CD4-positive, CD25-positive, alpha-beta regulatory T cell (primary cell): ENCODE measurements at regions not wholly inside any gene's neighbourhood (a gene's known extent, or its start where the extent isn't known, plus 50 kb on each side); places are given as distances from the start of the nearest gene placed in this dataset.

ENCODE experiments used
- ATAC-seq, 2 donors: fragments of 150-1000 bp; cut with Tn5 transposase; one replicate each; pipeline ENCODE4 v1.10.0; 2021; ENCODE audit warnings: low read depth in 2 of 2, moderate number of reproducible peaks in 2 of 2, moderate library complexity in 1 of 2
- DNase-seq, 3 donors: peaks; one replicate each; pipeline versions ENCODE4 v3.0.0 to v3.0.0-alpha.2; 2012 to 2022; ENCODE audit warnings: mixed read lengths in 1 of 3
- H3K27ac ChIP-seq: one replicate; pipeline ENCODE4 v1.7.0; 2013; ENCODE audit warnings: mild to moderate bottlenecking, low read length; ENCODE audit not compliant: insufficient read depth, poor library complexity, severe bottlenecking
- H3K27me3 ChIP-seq: one replicate; pipeline ENCODE4 v1.7.0; 2013; ENCODE audit warnings: low read length; ENCODE audit not compliant: control insufficient read depth, insufficient read depth
- H3K36me3 ChIP-seq: one replicate; pipeline ENCODE4 v1.7.0; 2013; ENCODE audit warnings: mild to moderate bottlenecking, low read length, moderate library complexity; ENCODE audit not compliant: control insufficient read depth, insufficient read depth
- H3K4me1 ChIP-seq: 2 replicates; pipeline ENCODE4 v1.7.0; 2013; ENCODE audit warnings: mild to moderate bottlenecking, low read length; ENCODE audit not compliant: insufficient read depth, control insufficient read depth, poor library complexity, severe bottlenecking
- H3K4me3 ChIP-seq: one replicate; pipeline ENCODE4 v1.7.0; 2013; ENCODE audit warnings: low read depth, mild to moderate bottlenecking, low read length, moderate library complexity
- H3K9me3 ChIP-seq, 2 experiments: 1 replicate in 1 of 2; 2 replicates in 1 of 2; pipeline ENCODE4 v1.7.0; 2013; ENCODE audit warnings: low read length in 2 of 2, mild to moderate bottlenecking in 1 of 2, moderate library complexity in 1 of 2; ENCODE audit not compliant: control insufficient read depth in 2 of 2
- H3K27ac Mint-ChIP-seq, 3 donors: one replicate each; pipeline ENCODE4 v1.8.0; 2020 to 2022; ENCODE audit warnings: mild to moderate bottlenecking in 3 of 3, mixed read lengths in 3 of 3, moderate library complexity in 2 of 3
- H3K27me3 Mint-ChIP-seq: one replicate; pipeline ENCODE4 v1.8.0; 2022; ENCODE audit warnings: mild to moderate bottlenecking, mixed read lengths
- H3K36me3 Mint-ChIP-seq: one replicate; pipeline ENCODE4 v1.8.0; 2020; ENCODE audit warnings: mixed read lengths
- H3K4me1 Mint-ChIP-seq, 4 donors: one replicate each; pipeline ENCODE4 v1.8.0; 2020 to 2022; ENCODE audit warnings: mixed read lengths in 4 of 4, mild to moderate bottlenecking in 1 of 4
- H3K4me3 Mint-ChIP-seq, 4 donors: one replicate each; pipeline ENCODE4 v1.8.0; 2020 to 2022; ENCODE audit warnings: mild to moderate bottlenecking in 4 of 4, mixed read lengths in 4 of 4, moderate library complexity in 3 of 4
- H3K9me3 Mint-ChIP-seq, 7 donors: one replicate each; pipeline ENCODE4 v1.8.0; 2020 to 2022; ENCODE audit warnings: mixed read lengths in 7 of 7, mild to moderate bottlenecking in 3 of 7, moderate library complexity in 2 of 7

GRCh38 chr5:42217791-42218190 is 205.4 kb upstream of the GHR start:
- Mint-ChIP-seq H3K4me1 (no peaks in the 10 kb centered on the region), H3K27me3 (no peaks in the 10 kb centered on the region), H3K36me3 (no peaks in the 10 kb centered on the region), H3K4me3 (no peak overlapping the region), H3K9me3 (peaks cover 0 to 5% (median 0%) of the 10 kb centered on the region in 7 donors), H3K27ac (no peak overlapping the region)
- no peaks in the 10 kb centered on the region for H3K27me3 ChIP-seq
- H3K4me1 ChIP-seq: no peaks in the 10 kb centered on the region
- H3K4me3 ChIP-seq: no peak overlapping the region
- ATAC-seq (no peak), DNase-seq (no peak)
- H3K27ac ChIP-seq: no peak overlapping the region
- no peaks in the 10 kb centered on the region for H3K9me3 ChIP-seq
- H3K36me3 ChIP-seq: no peaks in the 10 kb centered on the region

GRCh38 chr5:42225009-42225408 is 198.2 kb upstream of the GHR start:
- no peak overlapping the region for H3K4me3 ChIP-seq
- Mint-ChIP-seq H3K27ac (no peak overlapping the region), H3K27me3 (no peaks in the 10 kb centered on the region), H3K4me1 (no peaks in the 10 kb centered on the region), H3K4me3 (no peak overlapping the region), H3K9me3 (peaks cover 0 to 6% (median 0%) of the 10 kb centered on the region in 7 donors), H3K36me3 (no peaks in the 10 kb centered on the region)
- H3K36me3 ChIP-seq: no peaks in the 10 kb centered on the region
- H3K27ac ChIP-seq: no peak overlapping the region
- ATAC-seq: no peak
- no peak for DNase-seq
- no peaks in the 10 kb centered on the region for H3K9me3 ChIP-seq
- H3K4me1 ChIP-seq: no peaks in the 10 kb centered on the region
- H3K27me3 ChIP-seq: no peaks in the 10 kb centered on the region

GRCh38 chr5:42228279-42228678 is 195.0 kb upstream of the GHR start:
- ATAC-seq: no peak
- peaks cover 4% of the 10 kb centered on the region for H3K27me3 Mint-ChIP-seq

GRCh38 chr5:42230839-42231238 is 192.4 kb upstream of the GHR start:
- Mint-ChIP-seq H3K27me3 (peaks cover 4% of the 10 kb centered on the region), H3K36me3 (no peaks in the 10 kb centered on the region), H3K4me1 (no peaks in the 10 kb centered on the region), H3K4me3 (no peak overlapping the region), H3K27ac (no peak overlapping the region), H3K9me3 (peaks cover 0 to 5% (median 0%) of the 10 kb centered on the region in 7 donors)
- H3K4me3 ChIP-seq: no peak overlapping the region
- ATAC-seq (no peak), DNase-seq (no peak)
- H3K9me3 ChIP-seq: no peaks in the 10 kb centered on the region
- H3K27ac ChIP-seq: no peak overlapping the region
- no peaks in the 10 kb centered on the region for H3K27me3 ChIP-seq
- H3K36me3 ChIP-seq: no peaks in the 10 kb centered on the region
- no peaks in the 10 kb centered on the region for H3K4me1 ChIP-seq

More at GRCh38 chr5:42228279-42228678, 195.0 kb upstream of the GHR start:
- Mint-ChIP-seq H3K27ac (no peak overlapping the region), H3K9me3 (peaks cover 0 to 6% (median 0%) of the 10 kb centered on the region in 7 donors), H3K4me1 (no peaks in the 10 kb centered on the region), H3K4me3 (no peak overlapping the region), H3K36me3 (no peaks in the 10 kb centered on the region)
- H3K27me3 ChIP-seq: no peaks in the 10 kb centered on the region
- no peak overlapping the region for H3K4me3 ChIP-seq
- H3K27ac ChIP-seq: no peak overlapping the region
- no peaks in the 10 kb centered on the region for H3K4me1 ChIP-seq
- no peak for DNase-seq
- H3K36me3 ChIP-seq: no peaks in the 10 kb centered on the region
- no peaks in the 10 kb centered on the region for H3K9me3 ChIP-seq

DNA sequence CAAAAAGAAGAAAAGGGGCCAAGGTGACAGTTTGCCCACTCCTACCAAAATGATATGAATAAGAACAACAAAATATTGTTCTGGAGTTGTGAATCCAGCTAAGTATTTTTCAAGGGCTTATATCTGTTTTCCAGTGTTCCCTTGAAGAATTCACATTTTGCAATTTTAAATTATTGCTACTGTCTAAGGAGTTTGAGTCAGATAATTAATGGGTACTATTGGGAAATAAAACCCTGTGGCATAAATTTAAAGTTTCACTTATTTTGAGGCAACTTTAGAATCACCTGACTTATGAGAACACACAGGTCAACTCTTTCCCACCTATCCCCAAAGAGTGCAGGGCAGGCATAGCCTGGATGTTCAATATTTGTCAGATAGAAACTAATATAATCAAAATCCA is 188.0 kb upstream of the GHR start:
- Mint-ChIP-seq H3K27me3 (peaks cover 4% of the 10 kb centered on the region), H3K36me3 (no peaks in the 10 kb centered on the region), H3K4me1 (no peaks in the 10 kb centered on the region), H3K27ac (no peak overlapping the region), H3K4me3 (no peak overlapping the region), H3K9me3 (peaks cover 0 to 3% (median 0%) of the 10 kb centered on the region in 7 donors)
- no peaks in the 10 kb centered on the region for H3K27me3 ChIP-seq
- no peak for DNase-seq
- no peaks in the 10 kb centered on the region for H3K4me1 ChIP-seq
- H3K4me3 ChIP-seq: no peak overlapping the region
- no peak overlapping the region for H3K27ac ChIP-seq
- no peak for ATAC-seq
- no peaks in the 10 kb centered on the region for H3K36me3 ChIP-seq
- no peaks in the 10 kb centered on the region for H3K9me3 ChIP-seq

DNA sequence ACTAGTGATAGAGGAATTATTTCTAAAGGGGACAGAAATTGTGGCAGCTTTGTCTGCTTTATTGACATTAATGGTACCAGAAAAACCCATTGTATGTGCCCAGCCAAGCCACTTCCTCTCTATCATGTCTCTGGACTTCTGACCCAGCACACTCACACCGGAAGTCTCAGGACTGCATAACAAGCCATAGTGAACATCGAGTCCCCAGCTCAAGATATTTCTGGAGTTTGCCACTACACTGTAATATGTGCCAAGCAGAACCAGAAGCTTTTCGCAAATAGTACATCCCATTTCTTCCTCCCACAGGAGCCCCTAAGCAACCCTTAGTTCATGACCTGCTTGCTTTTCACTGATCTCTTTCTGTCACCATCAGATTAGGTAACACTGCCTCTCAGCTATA is 187.4 kb upstream of the GHR start:
- Histone ChIP-seq H3K27ac (no peak overlapping the region), H3K4me1 (no peaks in the 10 kb centered on the region), H3K4me3 (no peak overlapping the region), H3K36me3 (no peaks in the 10 kb centered on the region), H3K27me3 (no peaks in the 10 kb centered on the region), H3K9me3 (no peaks in the 10 kb centered on the region)
- no peak for DNase-seq
- Mint-ChIP-seq H3K9me3 (peaks cover 0 to 3% (median 0%) of the 10 kb centered on the region in 7 donors), H3K27me3 (peaks cover 4% of the 10 kb centered on the region), H3K36me3 (no peaks in the 10 kb centered on the region), H3K4me1 (no peaks in the 10 kb centered on the region), H3K4me3 (no peak overlapping the region), H3K27ac (no peak overlapping the region)
- ATAC-seq: no peak

- H3K27me3 Mint-ChIP-seq: no peaks in the 10 kb centered on the region
- H3K9me3 Mint-ChIP-seq: no peaks in the 10 kb centered on the region
These were observed 181.6 kb upstream of the GHR start for GRCh38 chr5:42241636-42242035.

DNA sequence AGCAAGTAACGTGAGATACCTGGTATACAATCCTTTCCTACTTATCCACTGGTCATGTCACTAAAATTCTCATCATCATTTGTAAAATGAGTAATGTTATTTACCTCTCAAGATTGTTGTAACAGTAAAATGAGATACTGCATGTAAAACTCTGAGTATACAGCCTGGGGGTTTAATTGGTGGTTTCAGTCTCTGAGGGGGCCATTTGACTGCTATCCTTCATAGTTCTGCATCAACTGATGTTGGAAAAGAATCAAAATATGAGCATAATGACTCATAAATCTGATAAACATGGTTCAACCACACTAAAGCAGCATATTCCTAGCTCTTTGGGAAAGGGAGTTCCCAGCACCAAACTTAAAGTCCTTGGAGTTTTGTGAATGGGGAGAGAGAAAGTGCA is 181.0 kb upstream of the GHR start:
- no peaks in the 10 kb centered on the region for H3K9me3 Mint-ChIP-seq
- no peak overlapping the region for H3K27ac ChIP-seq
- H3K4me3 ChIP-seq: no peak overlapping the region
- no peak for ATAC-seq
- H3K36me3 ChIP-seq: no peaks in the 10 kb centered on the region
- no peaks in the 10 kb centered on the region for H3K4me1 Mint-ChIP-seq
- no peaks in the 10 kb centered on the region for H3K9me3 ChIP-seq
- H3K4me3 Mint-ChIP-seq: no peak overlapping the region
- no peaks in the 10 kb centered on the region for H3K4me1 ChIP-seq
- no peak overlapping the region for H3K27ac Mint-ChIP-seq
- H3K27me3 Mint-ChIP-seq: no peaks in the 10 kb centered on the region
- no peaks in the 10 kb centered on the region for H3K27me3 ChIP-seq
- DNase-seq: no peak
- no peaks in the 10 kb centered on the region for H3K36me3 Mint-ChIP-seq

More at GRCh38 chr5:42241636-42242035, 181.6 kb upstream of the GHR start:
- DNase-seq: no peak
- Histone ChIP-seq H3K9me3 (no peaks in the 10 kb centered on the region), H3K36me3 (no peaks in the 10 kb centered on the region), H3K4me1 (no peaks in the 10 kb centered on the region), H3K27me3 (no peaks in the 10 kb centered on the region), H3K27ac (no peak overlapping the region), H3K4me3 (no peak overlapping the region)
- no peak for ATAC-seq
- H3K27ac Mint-ChIP-seq: no peak overlapping the region
- no peaks in the 10 kb centered on the region for H3K36me3 Mint-ChIP-seq
- H3K4me3 Mint-ChIP-seq: no peak overlapping the region
- no peaks in the 10 kb centered on the region for H3K4me1 Mint-ChIP-seq
